Left lung (tissue), 4 donors: ENCODE measurements at regions not wholly inside any gene's neighbourhood (a gene's known extent, or its start where the extent isn't known, plus 50 kb on each side); places are given as distances from the start of the nearest gene placed in this dataset.

ENCODE experiments used
- ATAC-seq: fragments of 200-7000 bp; cut with Tn5 transposase; one replicate; pipeline ENCODE4 v1.9.1; 2020; ENCODE audit warnings: moderate library complexity
- DNase-seq, 4 donors: peaks; one replicate each; pipeline ENCODE4 v3.0.0-alpha.2; 2013 to 2020
- H3K27ac ChIP-seq, 2 donors: fragments of 200-600 bp; sonication (generic) in 1 of 2; one replicate each; pipeline versions ENCODE4 v1.5.0 to v1.8.0; 2020 to 2021
- H3K27me3 ChIP-seq, 2 donors: fragments of 200-600 bp; sonication (generic) in 1 of 2; one replicate each; pipeline versions ENCODE4 v1.5.0 to v1.8.0; 2020 to 2021
- H3K36me3 ChIP-seq, 2 donors: fragments of 200-600 bp; sonication (generic) in 1 of 2; one replicate each; pipeline versions ENCODE4 v1.5.0 to v1.8.0; 2020 to 2021
- H3K4me1 ChIP-seq, 2 donors: fragments of 200-600 bp; one replicate each; pipeline ENCODE4 v1.8.0; 2021
- H3K4me3 ChIP-seq, 2 donors: fragments of 200-600 bp; sonication (generic) in 1 of 2; one replicate each; pipeline versions ENCODE4 v1.5.0 to v1.8.0; 2020 to 2021; ENCODE audit warnings: mild to moderate bottlenecking in 1 of 2
- H3K9me3 ChIP-seq, 2 donors: fragments of 200-600 bp; sonication (generic) in 1 of 2; one replicate each; pipeline versions ENCODE4 v1.5.0 to v1.8.0; 2020 to 2021
- intact Hi-C, 2 donors: fragments of 100-400 bp; cut with DNase I; formaldehyde crosslinking; loops; one replicate each; pipeline versions ENCODE4 v1.11.2 to v1.14.2; 2022
- TF ChIP-seq, protein P1 (sequence below), 2 donors: fragments of 200-600 bp; sonication (generic) in 1 of 2; IDR thresholded peaks; one replicate each; pipeline versions ENCODE4 v1.5.0 to v1.8.0; 2021; ENCODE audit warnings: antibody characterized with exemption in 2 of 2
- donor health status: DM: no; HTN: yes; CAD: no.
- donor health status: DM: no; HTN: no; CAD: no.

DNA sequence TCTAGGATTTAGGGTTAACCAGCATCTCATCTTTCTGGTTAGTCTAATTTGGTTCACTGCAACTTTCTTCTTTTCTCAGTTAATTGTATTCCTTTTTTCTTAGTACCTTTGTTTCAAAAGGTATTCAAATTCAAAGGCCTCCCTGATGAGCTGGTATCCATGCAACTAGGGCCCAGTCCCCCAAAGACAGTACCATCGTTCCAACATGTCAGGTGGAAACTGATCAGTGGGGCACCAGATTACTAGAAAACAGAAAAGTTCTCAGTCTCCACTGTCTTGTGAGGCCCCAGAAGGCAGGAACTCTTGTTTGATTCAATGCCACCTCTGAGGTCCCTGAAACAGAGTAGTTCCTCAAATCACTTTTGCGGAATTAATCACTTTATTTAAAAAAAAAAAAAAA, 303.2 kb upstream of the NBEA start:
- DNase-seq (no peak), ATAC-seq (no peak)
- Histone ChIP-seq H3K4me3 (no peak overlapping the region), H3K27me3 (no peaks in the 10 kb centered on the region), H3K36me3 (no peaks in the 10 kb centered on the region), H3K4me1 (no peaks in the 10 kb centered on the region), H3K27ac (no peak overlapping the region), H3K9me3 (no peaks in the 10 kb centered on the region)
- intact Hi-C loops: no loop called here
- TF ChIP-seq, protein P1, sequence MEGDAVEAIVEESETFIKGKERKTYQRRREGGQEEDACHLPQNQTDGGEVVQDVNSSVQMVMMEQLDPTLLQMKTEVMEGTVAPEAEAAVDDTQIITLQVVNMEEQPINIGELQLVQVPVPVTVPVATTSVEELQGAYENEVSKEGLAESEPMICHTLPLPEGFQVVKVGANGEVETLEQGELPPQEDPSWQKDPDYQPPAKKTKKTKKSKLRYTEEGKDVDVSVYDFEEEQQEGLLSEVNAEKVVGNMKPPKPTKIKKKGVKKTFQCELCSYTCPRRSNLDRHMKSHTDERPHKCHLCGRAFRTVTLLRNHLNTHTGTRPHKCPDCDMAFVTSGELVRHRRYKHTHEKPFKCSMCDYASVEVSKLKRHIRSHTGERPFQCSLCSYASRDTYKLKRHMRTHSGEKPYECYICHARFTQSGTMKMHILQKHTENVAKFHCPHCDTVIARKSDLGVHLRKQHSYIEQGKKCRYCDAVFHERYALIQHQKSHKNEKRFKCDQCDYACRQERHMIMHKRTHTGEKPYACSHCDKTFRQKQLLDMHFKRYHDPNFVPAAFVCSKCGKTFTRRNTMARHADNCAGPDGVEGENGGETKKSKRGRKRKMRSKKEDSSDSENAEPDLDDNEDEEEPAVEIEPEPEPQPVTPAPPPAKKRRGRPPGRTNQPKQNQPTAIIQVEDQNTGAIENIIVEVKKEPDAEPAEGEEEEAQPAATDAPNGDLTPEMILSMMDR (IDR thresholded peaks at IDR 0.05): no peak

DNA sequence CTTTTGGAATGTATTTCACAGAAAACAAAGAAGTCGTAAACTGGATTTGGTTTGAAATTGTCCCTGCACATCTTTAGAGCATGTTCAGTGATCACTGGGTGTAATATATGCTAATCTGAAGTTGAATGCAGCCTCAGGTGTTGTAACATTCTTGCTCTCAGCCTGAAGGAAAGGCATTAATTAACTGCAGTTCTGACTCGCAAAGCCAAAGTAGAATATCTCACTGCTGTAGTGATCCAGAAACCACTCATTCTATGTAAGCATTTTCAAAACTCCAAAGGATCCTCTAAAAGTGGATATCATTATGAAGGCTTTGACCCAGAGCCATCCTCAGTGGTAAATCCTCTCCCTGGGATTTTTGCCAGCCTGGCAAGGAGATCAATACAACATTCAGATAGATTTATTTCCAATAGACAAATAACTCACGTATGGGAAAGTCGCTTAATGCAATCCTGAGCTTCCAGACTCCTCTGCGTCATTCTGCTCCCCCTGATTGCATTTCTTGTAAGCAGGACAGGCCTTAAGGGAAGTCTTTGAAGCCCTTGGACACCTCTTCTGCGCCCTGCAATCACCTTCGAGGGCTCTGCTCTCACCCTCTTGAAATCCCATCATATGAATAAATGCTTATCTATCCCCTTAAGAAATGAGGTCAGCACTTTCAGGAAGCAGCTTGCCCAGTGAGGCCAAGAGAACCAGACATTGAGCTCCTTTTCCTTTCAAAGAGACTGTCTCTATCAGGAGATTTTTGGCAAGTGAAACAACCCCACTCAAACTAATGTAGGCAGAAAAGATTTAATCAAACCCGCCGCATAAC, 301.7 kb upstream of the NBEA start:
- Histone ChIP-seq H3K27me3 (no peaks in the 10 kb centered on the region), H3K4me1 (no peaks in the 10 kb centered on the region), H3K9me3 (no peaks in the 10 kb centered on the region), H3K4me3 (no peak overlapping the region), H3K27ac (no peak overlapping the region), H3K36me3 (no peaks in the 10 kb centered on the region)
- intact Hi-C loops: no loop called here
- peak; percentile 93 for ATAC-seq
- peak in 1 of 4 donors; percentile 47 for DNase-seq
- TF ChIP-seq, protein P1 (IDR thresholded peaks at IDR 0.05): no peak

DNA sequence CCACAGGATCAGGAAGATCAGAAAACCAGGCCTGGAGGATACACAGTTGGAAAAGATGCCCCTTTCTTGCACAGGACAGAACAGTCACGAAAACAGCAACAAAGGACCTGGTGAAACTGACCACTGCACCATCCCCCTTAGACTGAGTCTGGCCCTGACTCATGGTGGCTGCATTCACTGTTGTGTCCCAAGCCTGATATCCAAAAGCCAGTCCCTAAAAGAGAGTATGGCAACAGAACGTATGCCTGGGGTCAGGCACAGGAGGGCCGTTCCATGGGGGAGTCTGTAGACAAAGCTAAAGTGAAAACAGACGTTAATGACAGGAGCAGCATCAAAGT, 301.1 kb upstream of the NBEA start:
- DNase-seq (no peak), ATAC-seq (peak; percentile 56)
- H3K9me3 ChIP-seq: no peaks in the 10 kb centered on the region
- H3K4me3 ChIP-seq: no peak overlapping the region
- no peaks in the 10 kb centered on the region for H3K36me3 ChIP-seq
- no peaks in the 10 kb centered on the region for H3K4me1 ChIP-seq
- TF ChIP-seq, protein P1 (IDR thresholded peaks at IDR 0.05): no peak
- no peak overlapping the region for H3K27ac ChIP-seq
- H3K27me3 ChIP-seq: no peaks in the 10 kb centered on the region
- intact Hi-C loops: no loop called here

DNA sequence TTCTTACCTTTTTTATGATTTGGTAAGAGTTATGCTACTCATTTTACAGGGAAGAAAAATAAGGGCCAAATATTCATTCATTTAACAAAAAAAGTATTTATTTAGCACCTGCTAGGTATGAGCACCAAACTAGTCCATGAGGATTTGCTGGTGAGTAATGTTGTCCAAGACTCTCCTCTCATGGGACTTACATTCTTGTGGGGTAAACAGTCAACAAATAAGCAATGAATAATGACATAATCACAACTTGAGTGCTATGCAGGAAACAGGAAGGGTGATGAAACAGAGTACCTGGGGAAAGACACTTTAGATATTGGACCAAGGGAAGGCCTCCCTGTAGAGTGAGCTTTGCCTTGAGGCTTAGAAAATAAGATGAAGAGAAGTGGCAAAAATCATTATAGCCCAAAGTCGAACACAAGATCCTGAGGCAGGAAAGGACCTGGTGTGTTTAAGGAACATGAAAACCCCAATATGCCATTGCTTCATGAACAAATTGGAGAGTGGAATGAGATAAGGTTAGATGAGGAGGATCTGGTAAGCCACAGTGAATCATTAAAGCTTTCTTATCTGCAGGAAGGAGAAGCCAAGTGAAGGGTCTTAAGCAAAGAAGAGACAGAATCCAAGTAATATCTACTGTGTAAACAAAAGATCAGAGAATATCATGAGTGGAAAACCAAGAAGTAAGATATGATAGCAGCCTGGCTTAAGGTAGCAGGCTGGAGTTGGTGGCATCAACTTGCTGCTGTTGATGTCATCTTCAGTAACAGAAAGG, 294.5 kb upstream of the NBEA start:
- no peak for ATAC-seq
- TF ChIP-seq, protein P1 (IDR thresholded peaks at IDR 0.05): no peak
- H3K27me3 ChIP-seq: no peaks in the 10 kb centered on the region
- H3K4me1 ChIP-seq: no peaks in the 10 kb centered on the region
- no peak overlapping the region for H3K4me3 ChIP-seq
- intact Hi-C loops: no loop called here
- peaks cover 0 to 8% of the 10 kb centered on the region in 2 donors for H3K9me3 ChIP-seq
- H3K27ac ChIP-seq: no peak overlapping the region
- DNase-seq: no peak
- no peaks in the 10 kb centered on the region for H3K36me3 ChIP-seq

DNA sequence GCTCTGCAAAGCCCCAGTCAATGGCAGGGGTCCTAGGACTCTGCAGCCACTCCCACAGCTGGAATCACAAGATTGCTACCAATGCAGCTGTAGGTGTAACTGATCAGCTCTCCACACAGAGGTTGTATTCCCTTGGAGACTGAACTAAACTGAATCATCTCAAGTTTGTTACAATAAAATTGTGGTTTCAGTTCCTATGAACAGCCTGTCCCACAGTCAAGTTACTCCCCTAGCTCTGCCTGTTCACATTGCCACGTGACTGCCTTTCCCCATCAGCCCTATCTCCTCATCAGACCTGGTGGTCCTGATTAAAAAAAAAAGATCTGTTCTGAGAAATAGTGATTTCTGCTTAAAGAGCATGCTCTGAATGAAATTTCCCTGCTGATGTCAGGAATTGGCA, 287.9 kb upstream of the NBEA start:
- Histone ChIP-seq H3K4me3 (no peak overlapping the region), H3K27me3 (no peaks in the 10 kb centered on the region), H3K27ac (no peak overlapping the region), H3K9me3 (peaks cover 0 to 8% of the 10 kb centered on the region in 2 donors), H3K36me3 (no peaks in the 10 kb centered on the region), H3K4me1 (no peaks in the 10 kb centered on the region)
- intact Hi-C loops: no loop called here
- ATAC-seq (peak; percentile 13), DNase-seq (no peak)
- TF ChIP-seq, protein P1 (IDR thresholded peaks at IDR 0.05): no peak
